Liver (tissue), 8 donors: ENCODE measurements at regions not wholly inside any gene's neighbourhood (a gene's known extent, or its start where the extent isn't known, plus 50 kb on each side); places are given as distances from the start of the nearest gene placed in this dataset.

ENCODE experiments used
- DNase-seq: peaks from one replicate; pipeline ENCODE4 v3.0.0-alpha.2; 2017; ENCODE audit warnings: low spot score
- H3K27ac ChIP-seq, 2 donors: one replicate each; pipeline ENCODE4 v1.7.0; 2013; ENCODE audit warnings: inconsistent platforms in 2 of 2, low read length in 2 of 2, control low read depth in 1 of 2, low read depth in 1 of 2, mild to moderate bottlenecking in 1 of 2
- H3K27me3 ChIP-seq, 4 donors: one replicate each; pipeline versions ENCODE4 v1.6.1 to v1.7.0; 2013; ENCODE audit warnings: low read length in 3 of 4, inconsistent platforms in 1 of 4, mild to moderate bottlenecking in 1 of 4, moderate library complexity in 1 of 4; ENCODE audit not compliant: control insufficient read depth in 4 of 4, insufficient read depth in 4 of 4
- H3K36me3 ChIP-seq, 4 donors: one replicate each; pipeline versions ENCODE4 v1.6.1 to v1.7.0; 2013; ENCODE audit warnings: low read length in 3 of 4, mild to moderate bottlenecking in 3 of 4, low read depth in 1 of 4, moderate library complexity in 1 of 4; ENCODE audit not compliant: control insufficient read depth in 4 of 4, insufficient read depth in 3 of 4
- H3K4me1 ChIP-seq, 4 donors: one replicate each; pipeline versions ENCODE4 v1.6.1 to v1.7.0; 2013; ENCODE audit warnings: low read length in 3 of 4, mild to moderate bottlenecking in 3 of 4, moderate library complexity in 1 of 4; ENCODE audit not compliant: control insufficient read depth in 4 of 4, insufficient read depth in 4 of 4
- H3K4me3 ChIP-seq, 3 donors: one replicate each; pipeline versions ENCODE4 v1.6.1 to v1.7.0; 2013; ENCODE audit warnings: low read length in 3 of 3, control low read depth in 1 of 3, low read depth in 1 of 3, mild to moderate bottlenecking in 1 of 3
- H3K9ac ChIP-seq, 2 donors: one replicate each; pipeline ENCODE4 v1.7.0; 2013; ENCODE audit warnings: low read length in 2 of 2, mild to moderate bottlenecking in 2 of 2, moderate library complexity in 2 of 2, control low read depth in 1 of 2, low read depth in 1 of 2
- H3K9me3 ChIP-seq, 4 donors: one replicate each; pipeline versions ENCODE4 v1.6.1 to v1.7.0; 2013; ENCODE audit warnings: low read length in 3 of 4; ENCODE audit not compliant: control insufficient read depth in 4 of 4
- EGR1 ChIP-seq, 2 donors: IDR thresholded peaks; 2 replicates each; pipeline ENCODE4 v1.6.1; 2016 to 2018; ENCODE audit warnings: antibody characterized with exemption in 2 of 2, low read depth in 2 of 2
- FOXA1 ChIP-seq: IDR thresholded peaks from 2 replicates; pipeline ENCODE4 v1.6.1; 2016; ENCODE audit warnings: antibody characterized with exemption
- GABPA ChIP-seq, 2 donors: IDR thresholded peaks in 1 of 2; conservative IDR thresholded peaks in 1 of 2; 2 replicates each; pipeline ENCODE4 v1.6.1; 2016; ENCODE audit warnings: antibody characterized with exemption in 2 of 2, mild to moderate bottlenecking in 1 of 2, moderate library complexity in 1 of 2
- HNF4A ChIP-seq, 2 donors: conservative IDR thresholded peaks; 2 replicates each; pipeline ENCODE4 v1.6.1; 2016; ENCODE audit warnings: antibody characterized with exemption in 2 of 2, mild to moderate bottlenecking in 2 of 2
- HNF4G ChIP-seq: IDR thresholded peaks from 2 replicates; pipeline ENCODE4 v1.6.1; 2016; ENCODE audit warnings: antibody characterized with exemption
- JUND ChIP-seq, 2 donors: IDR thresholded peaks; 2 replicates each; pipeline ENCODE4 v1.6.1; 2016; ENCODE audit warnings: antibody characterized with exemption in 2 of 2
- NR2F2 ChIP-seq: IDR thresholded peaks from 2 replicates; pipeline ENCODE4 v1.6.1; 2016; ENCODE audit warnings: antibody characterized with exemption
- RAD21 ChIP-seq, 2 donors: IDR thresholded peaks; 2 replicates each; pipeline ENCODE4 v1.6.1; 2016; ENCODE audit warnings: antibody characterized with exemption in 2 of 2, mild to moderate bottlenecking in 2 of 2
- RXRA ChIP-seq, 2 donors: IDR thresholded peaks; 2 replicates each; pipeline ENCODE4 v1.6.1; 2017 to 2018; ENCODE audit warnings: antibody characterized with exemption in 2 of 2, mild to moderate bottlenecking in 1 of 2
- SP1 ChIP-seq: IDR thresholded peaks from 2 replicates; pipeline ENCODE4 v1.6.1; 2018; ENCODE audit warnings: antibody characterized with exemption, mild to moderate bottlenecking
- TAF1 ChIP-seq: conservative IDR thresholded peaks from 2 replicates; pipeline ENCODE4 v1.6.1; 2016; ENCODE audit warnings: antibody characterized with exemption, mild to moderate bottlenecking
- WGBS: extraction: QIAGEN DNeasy Blood & Tissue Kit; methylation state at CpG from one replicate; pipeline ENCODE4 v1.1.7; 2013; 5-methylcytosine and 5-hydroxymethylcytosine counted together
- TF ChIP-seq, protein P1 (sequence below): IDR thresholded peaks from 2 replicates; pipeline ENCODE4 v1.6.1; 2016; ENCODE audit warnings: antibody characterized with exemption
- TF ChIP-seq, protein P2 (sequence below): IDR thresholded peaks from 2 replicates; pipeline ENCODE4 v1.6.1; 2016; ENCODE audit warnings: antibody characterized with exemption
- TF ChIP-seq, protein P3 (sequence below): fragments of 150-350 bp; IDR thresholded peaks from 2 replicates; pipeline ENCODE4 v1.5.1; 2017; ENCODE audit warnings: improper control_type of control experiment, low read depth, low read length; ENCODE audit not compliant: missing input control
- TF ChIP-seq, protein P4 (sequence below): IDR thresholded peaks from 2 replicates; pipeline ENCODE4 v1.6.1; 2016; ENCODE audit warnings: antibody characterized with exemption
- TF ChIP-seq, protein P5 (sequence below): IDR thresholded peaks from 2 replicates; pipeline ENCODE4 v1.6.1; 2016; ENCODE audit warnings: antibody characterized with exemption, mild to moderate bottlenecking
- donor health status: healthy.
- donor health status: healthy.
- donor health status: healthy.
- donor health status: healthy.
- donor health status: healthy.

DNA sequence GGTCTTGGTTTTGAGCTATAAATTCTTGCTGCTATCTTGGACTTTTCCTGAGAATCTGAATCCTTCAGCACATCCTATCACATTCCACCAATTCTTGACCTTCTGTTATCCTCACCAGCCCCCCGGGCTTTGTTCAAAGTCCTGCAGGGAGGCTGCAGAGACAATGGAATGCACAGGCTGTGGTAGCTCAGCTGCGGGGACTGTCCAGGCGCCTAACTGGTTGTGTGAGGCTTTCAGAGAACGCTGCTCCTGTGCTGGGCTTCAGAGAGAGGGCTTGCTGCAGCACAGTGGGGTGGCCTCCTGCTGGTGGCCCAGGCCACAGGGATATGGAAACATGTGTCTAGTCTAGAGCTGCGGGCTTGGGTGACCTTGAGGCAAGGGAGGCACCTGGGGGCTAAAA lies 196.3 kb upstream of the GATB start:
- H3K9ac ChIP-seq = no peak overlapping the region
- no peaks in the 10 kb centered on the region for H3K4me1 ChIP-seq
- 18% methylated on average over 5 of the region's 5 CpGs for WGBS
- no peaks in the 10 kb centered on the region for H3K27me3 ChIP-seq
- H3K9me3 ChIP-seq = no peaks in the 10 kb centered on the region
- TF ChIP-seq TAF1 (no peak), EGR1 (IDR thresholded peaks at IDR 0.05; ENCODE audit: low read depth in 2 of 2) (no peak), RXRA (IDR thresholded peaks at IDR 0.05) (no peak), GABPA (IDR thresholded peaks at IDR 0.05 in 1 of 2, conservative IDR thresholded peaks at IDR 0.05 in 1 of 2) (no peak), HNF4A (conservative IDR thresholded peaks at IDR 0.05) (no peak)
- TF ChIP-seq, protein P1, sequence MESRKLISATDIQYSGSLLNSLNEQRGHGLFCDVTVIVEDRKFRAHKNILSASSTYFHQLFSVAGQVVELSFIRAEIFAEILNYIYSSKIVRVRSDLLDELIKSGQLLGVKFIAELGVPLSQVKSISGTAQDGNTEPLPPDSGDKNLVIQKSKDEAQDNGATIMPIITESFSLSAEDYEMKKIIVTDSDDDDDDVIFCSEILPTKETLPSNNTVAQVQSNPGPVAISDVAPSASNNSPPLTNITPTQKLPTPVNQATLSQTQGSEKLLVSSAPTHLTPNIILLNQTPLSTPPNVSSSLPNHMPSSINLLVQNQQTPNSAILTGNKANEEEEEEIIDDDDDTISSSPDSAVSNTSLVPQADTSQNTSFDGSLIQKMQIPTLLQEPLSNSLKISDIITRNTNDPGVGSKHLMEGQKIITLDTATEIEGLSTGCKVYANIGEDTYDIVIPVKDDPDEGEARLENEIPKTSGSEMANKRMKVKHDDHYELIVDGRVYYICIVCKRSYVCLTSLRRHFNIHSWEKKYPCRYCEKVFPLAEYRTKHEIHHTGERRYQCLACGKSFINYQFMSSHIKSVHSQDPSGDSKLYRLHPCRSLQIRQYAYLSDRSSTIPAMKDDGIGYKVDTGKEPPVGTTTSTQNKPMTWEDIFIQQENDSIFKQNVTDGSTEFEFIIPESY = no peak
- TF ChIP-seq, protein P2, sequence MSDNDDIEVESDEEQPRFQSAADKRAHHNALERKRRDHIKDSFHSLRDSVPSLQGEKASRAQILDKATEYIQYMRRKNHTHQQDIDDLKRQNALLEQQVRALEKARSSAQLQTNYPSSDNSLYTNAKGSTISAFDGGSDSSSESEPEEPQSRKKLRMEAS = no peak
- TF ChIP-seq, protein P3, sequence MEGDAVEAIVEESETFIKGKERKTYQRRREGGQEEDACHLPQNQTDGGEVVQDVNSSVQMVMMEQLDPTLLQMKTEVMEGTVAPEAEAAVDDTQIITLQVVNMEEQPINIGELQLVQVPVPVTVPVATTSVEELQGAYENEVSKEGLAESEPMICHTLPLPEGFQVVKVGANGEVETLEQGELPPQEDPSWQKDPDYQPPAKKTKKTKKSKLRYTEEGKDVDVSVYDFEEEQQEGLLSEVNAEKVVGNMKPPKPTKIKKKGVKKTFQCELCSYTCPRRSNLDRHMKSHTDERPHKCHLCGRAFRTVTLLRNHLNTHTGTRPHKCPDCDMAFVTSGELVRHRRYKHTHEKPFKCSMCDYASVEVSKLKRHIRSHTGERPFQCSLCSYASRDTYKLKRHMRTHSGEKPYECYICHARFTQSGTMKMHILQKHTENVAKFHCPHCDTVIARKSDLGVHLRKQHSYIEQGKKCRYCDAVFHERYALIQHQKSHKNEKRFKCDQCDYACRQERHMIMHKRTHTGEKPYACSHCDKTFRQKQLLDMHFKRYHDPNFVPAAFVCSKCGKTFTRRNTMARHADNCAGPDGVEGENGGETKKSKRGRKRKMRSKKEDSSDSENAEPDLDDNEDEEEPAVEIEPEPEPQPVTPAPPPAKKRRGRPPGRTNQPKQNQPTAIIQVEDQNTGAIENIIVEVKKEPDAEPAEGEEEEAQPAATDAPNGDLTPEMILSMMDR = no peak
- TF ChIP-seq, protein P4, sequence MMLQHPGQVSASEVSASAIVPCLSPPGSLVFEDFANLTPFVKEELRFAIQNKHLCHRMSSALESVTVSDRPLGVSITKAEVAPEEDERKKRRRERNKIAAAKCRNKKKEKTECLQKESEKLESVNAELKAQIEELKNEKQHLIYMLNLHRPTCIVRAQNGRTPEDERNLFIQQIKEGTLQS = no peak
- no peak overlapping the region for H3K4me3 ChIP-seq
- no peak for DNase-seq
- no peaks in the 10 kb centered on the region for H3K36me3 ChIP-seq
- no peak overlapping the region for H3K27ac ChIP-seq

DNA sequence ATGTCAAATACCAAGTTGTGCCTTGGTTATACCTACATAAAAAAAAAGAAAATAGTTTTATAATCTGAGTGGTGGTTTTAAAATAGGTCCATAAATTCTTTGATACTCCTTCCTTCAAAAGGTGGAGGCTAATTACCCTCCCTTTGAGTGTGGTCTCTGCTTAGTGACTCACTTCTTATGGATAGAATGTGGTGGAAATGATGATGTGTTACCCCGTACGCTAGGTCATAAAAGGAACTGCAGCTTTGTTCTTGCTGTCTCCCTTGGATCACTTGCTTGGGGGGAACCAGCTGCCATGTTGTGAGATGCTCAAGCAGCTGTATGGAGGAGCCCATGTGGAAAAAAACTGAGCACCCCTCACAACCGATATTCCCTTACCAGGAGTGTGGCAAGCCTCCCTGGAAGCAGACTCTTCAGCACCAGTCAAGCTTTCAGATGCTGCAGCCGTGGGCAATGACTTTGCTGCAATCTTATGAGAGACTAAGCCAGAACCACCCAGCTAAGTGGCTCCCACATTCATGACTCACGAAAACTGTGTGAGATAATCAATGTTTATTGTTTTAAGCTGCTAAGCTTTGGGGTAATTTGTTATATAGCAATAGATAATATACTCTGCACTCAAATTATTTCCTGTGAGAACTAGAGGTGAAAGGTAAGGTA lies 195.0 kb upstream of the GATB start:
- H3K4me3 ChIP-seq = no peak overlapping the region

More for the DNA sequence above, 195.0 kb upstream of the GATB start:
- Histone ChIP-seq H3K36me3 (no peaks in the 10 kb centered on the region), H3K9ac (no peak overlapping the region), H3K9me3 (peaks cover 0 to 1% (median 0%) of the 10 kb centered on the region in 4 donors), H3K4me1 (no peaks in the 10 kb centered on the region), H3K27me3 (no peaks in the 10 kb centered on the region), H3K27ac (no peak overlapping the region)
- WGBS = 83% methylated on average over 5 of the region's 5 CpGs
- TF ChIP-seq, protein P3 = no peak
- TF ChIP-seq RAD21 (IDR thresholded peaks at IDR 0.05) (no peak), HNF4G (no peak), HNF4A (conservative IDR thresholded peaks at IDR 0.05) (no peak), RXRA (IDR thresholded peaks at IDR 0.05) (no peak), FOXA1 (no peak), JUND (IDR thresholded peaks at IDR 0.05) (no peak), SP1 (no peak), NR2F2 (no peak)
- TF ChIP-seq, protein P2 = no peak
- TF ChIP-seq, protein P4 = no peak
- TF ChIP-seq, protein P5, sequence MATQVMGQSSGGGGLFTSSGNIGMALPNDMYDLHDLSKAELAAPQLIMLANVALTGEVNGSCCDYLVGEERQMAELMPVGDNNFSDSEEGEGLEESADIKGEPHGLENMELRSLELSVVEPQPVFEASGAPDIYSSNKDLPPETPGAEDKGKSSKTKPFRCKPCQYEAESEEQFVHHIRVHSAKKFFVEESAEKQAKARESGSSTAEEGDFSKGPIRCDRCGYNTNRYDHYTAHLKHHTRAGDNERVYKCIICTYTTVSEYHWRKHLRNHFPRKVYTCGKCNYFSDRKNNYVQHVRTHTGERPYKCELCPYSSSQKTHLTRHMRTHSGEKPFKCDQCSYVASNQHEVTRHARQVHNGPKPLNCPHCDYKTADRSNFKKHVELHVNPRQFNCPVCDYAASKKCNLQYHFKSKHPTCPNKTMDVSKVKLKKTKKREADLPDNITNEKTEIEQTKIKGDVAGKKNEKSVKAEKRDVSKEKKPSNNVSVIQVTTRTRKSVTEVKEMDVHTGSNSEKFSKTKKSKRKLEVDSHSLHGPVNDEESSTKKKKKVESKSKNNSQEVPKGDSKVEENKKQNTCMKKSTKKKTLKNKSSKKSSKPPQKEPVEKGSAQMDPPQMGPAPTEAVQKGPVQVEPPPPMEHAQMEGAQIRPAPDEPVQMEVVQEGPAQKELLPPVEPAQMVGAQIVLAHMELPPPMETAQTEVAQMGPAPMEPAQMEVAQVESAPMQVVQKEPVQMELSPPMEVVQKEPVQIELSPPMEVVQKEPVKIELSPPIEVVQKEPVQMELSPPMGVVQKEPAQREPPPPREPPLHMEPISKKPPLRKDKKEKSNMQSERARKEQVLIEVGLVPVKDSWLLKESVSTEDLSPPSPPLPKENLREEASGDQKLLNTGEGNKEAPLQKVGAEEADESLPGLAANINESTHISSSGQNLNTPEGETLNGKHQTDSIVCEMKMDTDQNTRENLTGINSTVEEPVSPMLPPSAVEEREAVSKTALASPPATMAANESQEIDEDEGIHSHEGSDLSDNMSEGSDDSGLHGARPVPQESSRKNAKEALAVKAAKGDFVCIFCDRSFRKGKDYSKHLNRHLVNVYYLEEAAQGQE = no peak
- DNase-seq = no peak
